Testis (tissue), 2 donors: ENCODE measurements at regions not wholly inside any gene's neighbourhood (a gene's known extent, or its start where the extent isn't known, plus 50 kb on each side); places are given as distances from the start of the nearest gene placed in this dataset.

ENCODE experiments used
- DNase-seq: peaks from one replicate; pipeline ENCODE4 v3.0.0-alpha.2; 2019
- H3K27ac ChIP-seq, 2 donors: fragments of 200-600 bp; sonication (generic); one replicate each; pipeline ENCODE4 v1.5.1; 2019
- H3K27me3 ChIP-seq: fragments of 200-600 bp; sonication (generic); one replicate; pipeline ENCODE4 v1.5.1; 2019
- H3K36me3 ChIP-seq: fragments of 200-600 bp; sonication (generic); one replicate; pipeline ENCODE4 v1.5.1; 2017; ENCODE audit warnings: low read depth; ENCODE audit errors: missing control alignments
- H3K4me1 ChIP-seq: fragments of 200-600 bp; sonication (generic); one replicate; pipeline ENCODE4 v1.5.1; 2019
- H3K4me3 ChIP-seq, 2 donors: fragments of 200-600 bp; sonication (generic); one replicate each; pipeline ENCODE4 v1.5.1; 2017 to 2019
- H3K9me3 ChIP-seq: fragments of 200-600 bp; sonication (generic); one replicate; pipeline ENCODE4 v1.5.1; 2017
- POLR2A ChIP-seq: fragments of 450-650 bp; IDR thresholded peaks from one replicate; pipeline ENCODE4 v1.6.1; 2017; ENCODE audit warnings: antibody characterized with exemption, mild to moderate bottlenecking, moderate library complexity
- WGBS, 2 donors: methylation state at CpG; one replicate each; pipeline ENCODE4 v1.1.5; 2018; 5-methylcytosine and 5-hydroxymethylcytosine counted together
- intact Hi-C: fragments of 100-400 bp; cut with DNase I; formaldehyde crosslinking; loops from one replicate; pipeline ENCODE4 v1.15.1; 2023; ENCODE audit warnings: low total_unique reads
- TF ChIP-seq, protein P1 (sequence below), 3 experiments: fragments of 450-650 bp in 2 of 3; fragments of 200-600 bp in 1 of 3; sonication (generic) in 1 of 3; IDR thresholded peaks; one replicate each; pipeline ENCODE4 v1.5.1; 2016 to 2019; ENCODE audit warnings: antibody characterized with exemption in 3 of 3, mild to moderate bottlenecking in 2 of 3, moderate library complexity in 1 of 3

DNA sequence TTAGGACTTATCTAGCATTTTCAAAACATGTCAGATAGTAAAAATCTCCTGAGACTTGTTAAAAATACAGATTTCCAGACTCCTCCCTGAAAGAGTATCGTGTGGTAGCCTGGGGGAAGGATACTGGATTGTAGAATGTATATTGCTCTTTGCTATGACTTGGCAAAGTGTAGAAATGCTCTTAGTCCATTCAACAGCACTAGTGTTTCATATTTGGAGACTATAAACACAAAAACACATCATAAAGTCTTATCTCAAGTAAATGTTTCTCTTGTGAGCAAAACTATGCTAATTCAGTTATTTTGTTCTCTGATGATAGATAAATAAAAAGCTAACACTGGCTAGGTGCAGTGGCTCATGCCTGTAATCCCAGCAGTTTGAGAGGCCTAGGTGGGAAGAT, 137.5 kb upstream of the PRPS1L1 start:
- DNase-seq = no peak

DNA sequence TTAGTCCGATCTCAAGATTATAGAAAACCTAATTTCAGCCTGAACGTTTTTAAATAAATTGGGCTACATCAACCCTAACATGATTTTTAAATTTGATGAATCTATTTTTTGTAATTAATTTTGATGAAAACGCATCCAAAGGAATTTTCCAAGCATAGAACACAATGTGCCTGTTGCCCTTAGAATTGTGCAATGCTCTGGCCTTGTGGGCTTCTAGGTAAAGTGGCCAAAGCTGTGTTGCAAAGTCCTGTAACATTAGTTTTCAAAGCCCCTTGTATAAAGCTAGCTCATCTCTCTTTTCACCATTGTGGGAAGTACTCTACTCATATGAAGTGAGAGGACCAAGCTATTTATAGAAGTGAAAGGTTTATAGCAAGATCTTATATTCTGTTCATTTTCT, 138.4 kb upstream of the PRPS1L1 start:
- Histone ChIP-seq H3K4me3 (no peak overlapping the region), H3K9me3 (no peaks in the 10 kb centered on the region), H3K4me1 (no peaks in the 10 kb centered on the region), H3K36me3 (no peaks in the 10 kb centered on the region), H3K27me3 (no peaks in the 10 kb centered on the region), H3K27ac (no peak overlapping the region)
- DNase-seq = no peak
- intact Hi-C loops = no loop called here
- 86 to 91% methylated on average over 3 of the region's 3 CpGs for WGBS, 2 donors
- no peak for TF ChIP-seq POLR2A
- TF ChIP-seq, protein P1, sequence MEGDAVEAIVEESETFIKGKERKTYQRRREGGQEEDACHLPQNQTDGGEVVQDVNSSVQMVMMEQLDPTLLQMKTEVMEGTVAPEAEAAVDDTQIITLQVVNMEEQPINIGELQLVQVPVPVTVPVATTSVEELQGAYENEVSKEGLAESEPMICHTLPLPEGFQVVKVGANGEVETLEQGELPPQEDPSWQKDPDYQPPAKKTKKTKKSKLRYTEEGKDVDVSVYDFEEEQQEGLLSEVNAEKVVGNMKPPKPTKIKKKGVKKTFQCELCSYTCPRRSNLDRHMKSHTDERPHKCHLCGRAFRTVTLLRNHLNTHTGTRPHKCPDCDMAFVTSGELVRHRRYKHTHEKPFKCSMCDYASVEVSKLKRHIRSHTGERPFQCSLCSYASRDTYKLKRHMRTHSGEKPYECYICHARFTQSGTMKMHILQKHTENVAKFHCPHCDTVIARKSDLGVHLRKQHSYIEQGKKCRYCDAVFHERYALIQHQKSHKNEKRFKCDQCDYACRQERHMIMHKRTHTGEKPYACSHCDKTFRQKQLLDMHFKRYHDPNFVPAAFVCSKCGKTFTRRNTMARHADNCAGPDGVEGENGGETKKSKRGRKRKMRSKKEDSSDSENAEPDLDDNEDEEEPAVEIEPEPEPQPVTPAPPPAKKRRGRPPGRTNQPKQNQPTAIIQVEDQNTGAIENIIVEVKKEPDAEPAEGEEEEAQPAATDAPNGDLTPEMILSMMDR (IDR thresholded peaks at IDR 0.05) = no peak

More for the DNA sequence above, 137.5 kb upstream of the PRPS1L1 start:
- Histone ChIP-seq H3K4me1 (no peaks in the 10 kb centered on the region), H3K27me3 (no peaks in the 10 kb centered on the region), H3K36me3 (no peaks in the 10 kb centered on the region), H3K27ac (no peak overlapping the region), H3K9me3 (no peaks in the 10 kb centered on the region), H3K4me3 (no peak overlapping the region)
- intact Hi-C loops = no loop called here
- WGBS, 2 donors = 35 to 62% methylated on average over 1 of the region's 1 CpG
- TF ChIP-seq, protein P1 (IDR thresholded peaks at IDR 0.05) = no peak
- no peak for TF ChIP-seq POLR2A

DNA sequence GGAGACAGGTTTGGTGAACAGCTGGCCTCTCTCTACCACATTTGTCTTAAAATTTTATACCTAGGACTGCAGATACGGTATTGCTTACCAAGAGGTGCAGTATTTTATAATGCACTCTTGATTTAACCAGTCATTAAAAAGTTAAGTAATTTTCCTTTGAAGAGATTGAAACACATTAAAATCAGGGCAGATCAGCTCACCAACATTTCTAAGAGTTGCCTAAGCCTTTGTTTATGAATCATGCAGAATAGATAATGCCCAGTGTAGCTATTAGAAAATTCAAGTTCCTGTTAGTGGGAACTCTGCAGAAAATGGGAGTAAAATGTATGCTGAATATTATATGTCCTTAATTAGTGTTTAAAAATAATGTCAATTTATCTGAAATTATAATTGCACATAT, 140.2 kb upstream of the PRPS1L1 start:
- no peak for TF ChIP-seq POLR2A
- TF ChIP-seq, protein P1 (IDR thresholded peaks at IDR 0.05) = no peak
- H3K27ac ChIP-seq = no peak overlapping the region
- H3K4me1 ChIP-seq = no peaks in the 10 kb centered on the region
- no peaks in the 10 kb centered on the region for H3K9me3 ChIP-seq
- H3K27me3 ChIP-seq = no peaks in the 10 kb centered on the region
- no peak overlapping the region for H3K4me3 ChIP-seq
- intact Hi-C loops = no loop called here
- H3K36me3 ChIP-seq = no peaks in the 10 kb centered on the region
- 81 to 86% methylated on average over 1 of the region's 1 CpG for WGBS, 2 donors
- no peak for DNase-seq

DNA sequence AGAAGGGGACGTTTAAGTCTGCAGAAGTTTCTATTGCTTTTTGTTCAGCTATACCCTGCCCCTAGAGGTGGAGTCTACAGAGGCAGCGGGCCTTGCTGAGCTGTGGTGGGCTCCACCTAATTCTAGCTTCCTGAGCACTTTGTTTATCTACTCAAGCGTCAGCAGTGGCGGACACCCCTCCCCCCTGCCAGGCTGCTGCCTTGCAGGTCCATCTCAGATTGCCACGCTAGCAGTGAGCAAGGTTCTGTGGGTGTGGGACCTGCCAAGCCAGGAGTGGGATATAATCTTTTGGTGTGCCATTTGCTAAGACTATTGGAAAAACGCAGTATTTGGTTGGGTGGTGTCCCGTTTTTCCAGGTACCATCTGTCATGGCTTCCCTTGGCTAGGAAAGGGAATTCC, 147.3 kb upstream of the PRPS1L1 start:
- DNase-seq = no peak
- no peak for TF ChIP-seq POLR2A
- TF ChIP-seq, protein P1 (IDR thresholded peaks at IDR 0.05) = no peak
- 90 to 92% methylated on average over 2 to 7 of the region's 7 CpGs for WGBS, 2 donors
- no peaks in the 10 kb centered on the region for H3K36me3 ChIP-seq
- H3K9me3 ChIP-seq = no peaks in the 10 kb centered on the region
- intact Hi-C loops = no loop called here
- H3K4me3 ChIP-seq = no peak overlapping the region
- H3K27me3 ChIP-seq = no peaks in the 10 kb centered on the region
- H3K27ac ChIP-seq = no peak overlapping the region
- H3K4me1 ChIP-seq = no peaks in the 10 kb centered on the region

DNA sequence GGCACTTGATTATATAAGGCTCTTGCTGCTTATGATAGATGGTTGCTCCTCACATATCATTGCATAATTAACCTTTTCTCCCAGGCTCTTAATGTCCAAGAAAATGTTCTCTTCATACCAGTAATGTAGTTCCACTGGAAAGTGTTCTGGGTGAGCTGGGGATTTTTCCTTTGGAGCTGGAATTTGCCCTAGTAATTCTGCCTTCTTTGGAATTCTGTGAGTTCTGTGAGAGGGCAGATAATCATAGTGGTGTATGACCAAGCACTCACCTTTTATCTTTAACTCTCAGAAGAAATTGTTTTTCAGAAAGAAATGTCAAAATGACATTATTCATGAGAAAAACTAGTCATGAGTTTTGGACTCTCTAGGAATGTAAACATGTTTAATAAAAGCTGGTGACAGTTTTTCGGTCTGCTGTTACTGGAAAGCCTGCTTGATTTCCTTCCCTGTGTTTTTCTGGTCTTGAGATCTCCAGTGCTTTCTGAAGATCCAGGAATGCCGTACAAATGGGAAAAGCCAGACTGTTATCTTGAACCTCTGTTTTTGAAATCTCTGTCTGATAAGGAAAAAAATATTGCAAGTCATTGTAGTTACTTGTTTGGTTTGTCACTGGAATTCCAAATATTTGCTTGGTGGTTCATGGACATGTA, 148.3 kb upstream of the PRPS1L1 start:
- WGBS, 2 donors = 46 to 52% methylated on average over 2 of the region's 2 CpGs
- no peaks in the 10 kb centered on the region for H3K9me3 ChIP-seq
- DNase-seq = no peak
- intact Hi-C loops = no loop called here
- no peak overlapping the region for H3K4me3 ChIP-seq
- no peaks in the 10 kb centered on the region for H3K4me1 ChIP-seq
- H3K27me3 ChIP-seq = no peaks in the 10 kb centered on the region
- no peak overlapping the region for H3K27ac ChIP-seq
- no peak for TF ChIP-seq POLR2A
- TF ChIP-seq, protein P1 (IDR thresholded peaks at IDR 0.05) = no peak
- no peaks in the 10 kb centered on the region for H3K36me3 ChIP-seq
